ENCODE measurements at regions not wholly inside any gene's neighbourhood (a gene's known extent, or its start where the extent isn't known, plus 50 kb on each side); places are given as distances from the start of the nearest gene placed in this dataset.

DNA sequence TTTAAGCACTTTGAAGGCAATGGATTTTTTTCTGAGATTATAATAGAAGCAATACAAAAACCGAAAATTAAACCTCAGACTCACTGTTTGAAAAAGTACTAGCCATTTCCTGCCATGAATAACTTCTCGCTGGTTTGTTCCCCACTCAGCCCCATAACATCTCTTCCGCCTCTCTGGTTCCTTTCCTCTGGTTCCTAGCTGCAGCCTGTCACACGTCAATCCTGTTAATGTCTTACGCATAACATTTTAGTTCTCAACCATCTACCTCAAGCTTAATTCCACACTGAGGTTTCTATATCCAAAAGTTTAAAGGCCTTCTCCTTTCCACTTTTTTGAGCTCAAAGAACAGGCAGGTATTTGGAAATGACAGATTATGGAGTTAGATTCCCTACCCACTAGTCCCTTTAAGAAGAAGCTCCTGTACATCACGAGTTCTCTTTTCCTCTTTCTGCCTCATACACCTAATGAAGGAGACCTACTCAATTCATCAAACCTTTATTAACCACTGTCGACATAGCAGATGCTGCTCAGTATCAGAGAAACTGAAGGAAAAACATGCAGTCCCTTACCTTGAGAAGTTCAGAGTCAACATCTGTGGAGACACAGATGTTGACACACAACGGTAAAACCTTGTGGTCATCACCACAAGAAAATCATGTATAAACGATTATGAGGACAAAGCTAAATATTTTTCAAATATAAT lies 243.0 kb upstream of the PTGER4 start:
- TF ChIP-seq, protein P1, sequence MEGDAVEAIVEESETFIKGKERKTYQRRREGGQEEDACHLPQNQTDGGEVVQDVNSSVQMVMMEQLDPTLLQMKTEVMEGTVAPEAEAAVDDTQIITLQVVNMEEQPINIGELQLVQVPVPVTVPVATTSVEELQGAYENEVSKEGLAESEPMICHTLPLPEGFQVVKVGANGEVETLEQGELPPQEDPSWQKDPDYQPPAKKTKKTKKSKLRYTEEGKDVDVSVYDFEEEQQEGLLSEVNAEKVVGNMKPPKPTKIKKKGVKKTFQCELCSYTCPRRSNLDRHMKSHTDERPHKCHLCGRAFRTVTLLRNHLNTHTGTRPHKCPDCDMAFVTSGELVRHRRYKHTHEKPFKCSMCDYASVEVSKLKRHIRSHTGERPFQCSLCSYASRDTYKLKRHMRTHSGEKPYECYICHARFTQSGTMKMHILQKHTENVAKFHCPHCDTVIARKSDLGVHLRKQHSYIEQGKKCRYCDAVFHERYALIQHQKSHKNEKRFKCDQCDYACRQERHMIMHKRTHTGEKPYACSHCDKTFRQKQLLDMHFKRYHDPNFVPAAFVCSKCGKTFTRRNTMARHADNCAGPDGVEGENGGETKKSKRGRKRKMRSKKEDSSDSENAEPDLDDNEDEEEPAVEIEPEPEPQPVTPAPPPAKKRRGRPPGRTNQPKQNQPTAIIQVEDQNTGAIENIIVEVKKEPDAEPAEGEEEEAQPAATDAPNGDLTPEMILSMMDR (IDR thresholded peaks at IDR 0.05) = no peak
- TF ChIP-seq POLR2A (IDR thresholded peaks at IDR 0.05) = no peak
